HepG2 (cell line): ENCODE measurements at regions not wholly inside any gene's neighbourhood (a gene's known extent, or its start where the extent isn't known, plus 50 kb on each side); places are given as distances from the start of the nearest gene placed in this dataset.
A peak's percentile ranks its signal among the peaks of the same experiment; 100 is the strongest.

Experiments
- HOXA3 ChIP-seq: sonication (generic); formaldehyde crosslinking; IDR thresholded peaks from 2 replicates; pipeline ENCODE4 v1.5.0; 2020; ENCODE audit warnings: missing genetic modification reagents
- JARID2 ChIP-seq: sonication (generic); formaldehyde crosslinking; IDR thresholded peaks from 2 replicates; pipeline ENCODE4 v1.8.1; 2023; ENCODE audit warnings: missing genetic modification reagents, inconsistent platforms; ENCODE audit not compliant: insufficient replicate concordance
- MIXL1 ChIP-seq: IDR thresholded peaks from 2 replicates; pipeline ENCODE4 v1.6.1; 2016
- NONO ChIP-seq, 2 experiments: fragments of 450-650 bp in 1 of 2; sonication (generic) in 1 of 2; formaldehyde crosslinking in 1 of 2; IDR thresholded peaks in 1 of 2; conservative IDR thresholded peaks in 1 of 2; 2 replicates each; pipeline versions ENCODE4 v1.6.1 to v1.8.0; 2017 to 2022; ENCODE audit warnings: mild to moderate bottlenecking in 1 of 2, missing genetic modification reagents in 1 of 2, moderate library complexity in 1 of 2
- PREB ChIP-seq: sonication (generic); formaldehyde crosslinking; IDR thresholded peaks from 2 replicates; pipeline ENCODE4 v1.4.0; 2020; ENCODE audit warnings: missing genetic modification reagents
- RAD21 ChIP-seq: fragments of 450-650 bp; formaldehyde crosslinking; IDR thresholded peaks from 2 replicates; pipeline ENCODE4 v1.5.0; 2020; ENCODE audit warnings: mild to moderate bottlenecking
- RCOR2 ChIP-seq: IDR thresholded peaks from 2 replicates; pipeline ENCODE4 v1.6.1; 2016; ENCODE audit warnings: missing biosample characterization, missing genetic modification reagents
- RFXAP ChIP-seq: sonication (generic); formaldehyde crosslinking; IDR thresholded peaks from 2 replicates; pipeline ENCODE4 v1.4.0; 2020; ENCODE audit warnings: missing genetic modification reagents, borderline replicate concordance
- SNRNP70 ChIP-seq: fragments of 200-400 bp; formaldehyde crosslinking; IDR thresholded peaks from 2 replicates; pipeline ENCODE4 v1.6.1; 2017; ENCODE audit warnings: mild to moderate bottlenecking, low read depth, low read length, moderate library complexity
- TAF15 ChIP-seq: fragments of 200-400 bp; formaldehyde crosslinking; IDR thresholded peaks from one replicate; pipeline ENCODE4 v1.6.1; 2018; ENCODE audit warnings: mild to moderate bottlenecking, low read depth, low read length; ENCODE audit not compliant: poor library complexity, severe bottlenecking
- TBL1XR1 ChIP-seq: fragments of 150-350 bp; IDR thresholded peaks from 2 replicates; pipeline ENCODE4 v1.6.1; 2014; ENCODE audit warnings: borderline replicate concordance, low read length; ENCODE audit not compliant: partially characterized antibody
- TGIF2 ChIP-seq: IDR thresholded peaks from 2 replicates; pipeline ENCODE4 v1.6.1; 2016; ENCODE audit warnings: control low read depth, missing compliant biosample characterization
- ZNF562 ChIP-seq: sonication (generic); formaldehyde crosslinking; IDR thresholded peaks from 2 replicates; pipeline ENCODE4 v1.8.0; 2022; ENCODE audit warnings: missing genetic modification reagents, borderline replicate concordance
- ZNF710 ChIP-seq: sonication (generic); formaldehyde crosslinking; IDR thresholded peaks from 2 replicates; pipeline ENCODE4 v1.5.0; 2020; ENCODE audit warnings: mild to moderate bottlenecking, missing genetic modification reagents, borderline replicate concordance
- ZNF737 ChIP-seq: sonication (generic); formaldehyde crosslinking; IDR thresholded peaks from 2 replicates; pipeline ENCODE4 v1.5.0; 2020; ENCODE audit warnings: missing genetic modification reagents, mild to moderate bottlenecking, borderline replicate concordance
- TF ChIP-seq, protein P1 (sequence below): IDR thresholded peaks from 2 replicates; pipeline ENCODE4 v1.6.1; 2016; ENCODE audit warnings: low read depth, borderline replicate concordance
- TF ChIP-seq, protein P2 (sequence below): sonication (generic); formaldehyde crosslinking; IDR thresholded peaks from 2 replicates; pipeline ENCODE4 v1.8.0; 2022; ENCODE audit warnings: mild to moderate bottlenecking, missing genetic modification reagents, moderate library complexity
- TF ChIP-seq, protein P3 (sequence below): IDR thresholded peaks from 2 replicates; pipeline ENCODE4 v1.6.1; 2016; ENCODE audit warnings: mild to moderate bottlenecking

DNA sequence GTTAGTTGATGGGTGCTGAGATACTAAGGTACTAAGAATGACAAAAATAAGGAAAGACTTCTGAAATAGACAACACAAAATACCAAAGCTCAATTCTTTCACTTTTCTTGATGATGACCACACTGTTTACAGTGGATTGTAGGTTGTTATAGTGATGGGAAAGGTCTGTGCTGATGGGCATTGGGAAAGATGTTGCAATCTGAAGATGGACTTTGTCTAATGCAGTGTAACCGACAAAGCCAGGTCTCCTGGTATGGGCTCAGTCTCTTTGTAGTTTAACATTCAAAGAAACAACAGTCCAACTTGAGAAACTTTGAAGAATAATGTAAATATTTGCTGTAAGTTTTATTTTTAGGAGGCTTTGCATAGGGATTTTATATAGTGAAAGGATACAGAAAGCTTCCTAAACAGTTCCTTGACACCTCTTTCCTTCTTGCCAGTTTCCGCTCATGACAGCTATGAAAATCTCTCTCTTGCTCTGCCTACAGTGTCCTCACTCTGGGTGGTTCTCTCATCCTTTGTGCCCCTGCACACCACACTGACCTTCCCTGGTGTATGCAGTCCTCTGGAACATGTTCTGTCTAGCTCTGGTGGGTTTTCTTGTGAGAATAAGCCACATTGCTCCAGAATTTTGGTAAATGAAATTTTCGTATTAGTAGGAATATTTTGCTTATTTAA, 172.2 kb downstream of the KCNRG start (continued):
- no peak for TF ChIP-seq SNRNP70
- TF ChIP-seq ZNF710 (CRISPR knock-in tag): 0 out of 2 replicates have a peak, but pooled peaks have one; percentile 57
- TF ChIP-seq MIXL1: peak; percentile 62; the same call in 1 of the 2 replicates
- TF ChIP-seq RAD21 (CRISPR knock-in tag): no peak
- TF ChIP-seq TAF15: no peak
- TF ChIP-seq ZNF562 (CRISPR knock-in tag): no peak
- TF ChIP-seq HOXA3: peak; percentile 57
- peak; percentile 78 for TF ChIP-seq TBL1XR1
- TF ChIP-seq RCOR2 (CRISPR knock-in tag): peak; percentile 93
- no peak for TF ChIP-seq ZNF737 (CRISPR knock-in tag)
- TF ChIP-seq, protein P1, sequence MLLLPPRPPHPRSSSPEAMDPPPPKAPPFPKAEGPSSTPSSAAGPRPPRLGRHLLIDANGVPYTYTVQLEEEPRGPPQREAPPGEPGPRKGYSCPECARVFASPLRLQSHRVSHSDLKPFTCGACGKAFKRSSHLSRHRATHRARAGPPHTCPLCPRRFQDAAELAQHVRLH (CRISPR knock-in tag): no peak
- TF ChIP-seq PREB: no peak
- TF ChIP-seq, protein P2, sequence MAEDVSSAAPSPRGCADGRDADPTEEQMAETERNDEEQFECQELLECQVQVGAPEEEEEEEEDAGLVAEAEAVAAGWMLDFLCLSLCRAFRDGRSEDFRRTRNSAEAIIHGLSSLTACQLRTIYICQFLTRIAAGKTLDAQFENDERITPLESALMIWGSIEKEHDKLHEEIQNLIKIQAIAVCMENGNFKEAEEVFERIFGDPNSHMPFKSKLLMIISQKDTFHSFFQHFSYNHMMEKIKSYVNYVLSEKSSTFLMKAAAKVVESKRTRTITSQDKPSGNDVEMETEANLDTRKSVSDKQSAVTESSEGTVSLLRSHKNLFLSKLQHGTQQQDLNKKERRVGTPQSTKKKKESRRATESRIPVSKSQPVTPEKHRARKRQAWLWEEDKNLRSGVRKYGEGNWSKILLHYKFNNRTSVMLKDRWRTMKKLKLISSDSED (CRISPR knock-in tag): no peak
- TF ChIP-seq TGIF2 (CRISPR knock-in tag): peak; percentile 56; the same call in 1 of the 2 replicates
- no peak for TF ChIP-seq NONO (IDR thresholded peaks at IDR 0.05)
- no peak for TF ChIP-seq NONO (CRISPR knock-in tag; conservative IDR thresholded peaks at IDR 0.05)
- no peak for TF ChIP-seq JARID2 (CRISPR knock-in tag)
- 0 out of 2 replicates have a peak, but pooled peaks have one; percentile 25 for TF ChIP-seq RFXAP (CRISPR knock-in tag)
- TF ChIP-seq, protein P3, sequence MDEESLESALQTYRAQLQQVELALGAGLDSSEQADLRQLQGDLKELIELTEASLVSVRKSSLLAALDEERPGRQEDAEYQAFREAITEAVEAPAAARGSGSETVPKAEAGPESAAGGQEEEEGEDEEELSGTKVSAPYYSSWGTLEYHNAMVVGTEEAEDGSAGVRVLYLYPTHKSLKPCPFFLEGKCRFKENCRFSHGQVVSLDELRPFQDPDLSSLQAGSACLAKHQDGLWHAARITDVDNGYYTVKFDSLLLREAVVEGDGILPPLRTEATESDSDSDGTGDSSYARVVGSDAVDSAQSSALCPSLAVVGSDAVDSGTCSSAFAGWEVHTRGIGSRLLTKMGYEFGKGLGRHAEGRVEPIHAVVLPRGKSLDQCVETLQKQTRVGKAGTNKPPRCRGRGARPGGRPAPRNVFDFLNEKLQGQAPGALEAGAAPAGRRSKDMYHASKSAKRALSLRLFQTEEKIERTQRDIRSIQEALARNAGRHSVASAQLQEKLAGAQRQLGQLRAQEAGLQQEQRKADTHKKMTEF: peak; percentile 89
